CD4-positive, alpha-beta memory T cell (primary cell): ENCODE measurements at regions not wholly inside any gene's neighbourhood (a gene's known extent, or its start where the extent isn't known, plus 50 kb on each side); places are given as distances from the start of the nearest gene placed in this dataset.
"Not testable (repeated sequence)": the region's sequence is repeated elsewhere in the genome, so short reads cannot be mapped to it uniquely, and the experiment has no call there.

Source experiments
- CTCF ChIA-PET: fragments of 350-600 bp; sonication (Branson Sonifier 250); formaldehyde crosslinking; loops from one replicate; lab custom pipeline; 2021; ENCODE audit warnings: inconsistent platforms; ENCODE audit not compliant: partially characterized antibody; lab: Charles Lee
- POLR2A ChIA-PET: fragments of 350-600 bp; sonication (Branson Sonifier 250); formaldehyde crosslinking; loops from one replicate; lab custom pipeline; 2021; ENCODE audit not compliant: partially characterized antibody; lab: Charles Lee
- DNase-seq, 5 donors: peaks; one replicate each; pipeline versions ENCODE4 v3.0.0 to v3.0.0-alpha.2; 2020 to 2022; ENCODE audit warnings: mixed read lengths in 1 of 5
- H3K27ac ChIP-seq: one replicate; pipeline ENCODE4 v1.7.0; 2013; ENCODE audit warnings: low read depth, low read length
- H3K27me3 ChIP-seq: 2 replicates; pipeline ENCODE4 v1.7.0; 2013; ENCODE audit warnings: mild to moderate bottlenecking, low read length, moderate library complexity; ENCODE audit not compliant: insufficient read depth
- H3K36me3 ChIP-seq: 2 replicates; pipeline ENCODE4 v1.7.0; 2013; ENCODE audit warnings: mild to moderate bottlenecking, low read length, moderate library complexity; ENCODE audit not compliant: insufficient read depth
- H3K4me1 ChIP-seq: 2 replicates; pipeline ENCODE4 v1.7.0; 2013; ENCODE audit warnings: mild to moderate bottlenecking, low read length, moderate library complexity; ENCODE audit not compliant: insufficient read depth
- H3K4me3 ChIP-seq, 2 donors: one replicate each; pipeline ENCODE4 v1.7.0; 2013; ENCODE audit warnings: low read length in 2 of 2, mild to moderate bottlenecking in 1 of 2
- H3K9me3 ChIP-seq, 2 donors: one replicate each; pipeline ENCODE4 v1.7.0; 2013; ENCODE audit warnings: low read length in 2 of 2, control low read depth in 1 of 2; ENCODE audit not compliant: control insufficient read depth in 1 of 2
- H3K27ac Mint-ChIP-seq, 7 donors: one replicate each; pipeline ENCODE4 v1.8.0; 2020 to 2021; ENCODE audit warnings: mixed read lengths in 7 of 7, mild to moderate bottlenecking in 6 of 7, inconsistent platforms in 3 of 7, moderate library complexity in 3 of 7
- H3K27me3 Mint-ChIP-seq, 2 donors: one replicate each; pipeline ENCODE4 v1.8.0; 2020 to 2021; ENCODE audit warnings: mixed read lengths in 2 of 2
- H3K36me3 Mint-ChIP-seq, 2 donors: one replicate each; pipeline ENCODE4 v1.8.0; 2020 to 2021; ENCODE audit warnings: mixed read lengths in 2 of 2, inconsistent platforms in 1 of 2, mild to moderate bottlenecking in 1 of 2
- H3K4me1 Mint-ChIP-seq, 4 donors: one replicate each; pipeline ENCODE4 v1.8.0; 2020 to 2021; ENCODE audit warnings: mixed read lengths in 4 of 4, mild to moderate bottlenecking in 1 of 4
- H3K4me3 Mint-ChIP-seq, 8 donors: one replicate each; pipeline ENCODE4 v1.8.0; 2020 to 2021; ENCODE audit warnings: mixed read lengths in 8 of 8, mild to moderate bottlenecking in 7 of 8, moderate library complexity in 6 of 8, inconsistent platforms in 3 of 8
- H3K9me3 Mint-ChIP-seq, 8 donors: one replicate each; pipeline ENCODE4 v1.8.0; 2020 to 2021; ENCODE audit warnings: mixed read lengths in 8 of 8, mild to moderate bottlenecking in 5 of 8, inconsistent platforms in 3 of 8, moderate library complexity in 1 of 8
- intact Hi-C: fragments of 100-400 bp; cut with micrococcal nuclease; formaldehyde crosslinking; loops from one replicate; pipeline ENCODE4 v1.15.1; 2023

DNA sequence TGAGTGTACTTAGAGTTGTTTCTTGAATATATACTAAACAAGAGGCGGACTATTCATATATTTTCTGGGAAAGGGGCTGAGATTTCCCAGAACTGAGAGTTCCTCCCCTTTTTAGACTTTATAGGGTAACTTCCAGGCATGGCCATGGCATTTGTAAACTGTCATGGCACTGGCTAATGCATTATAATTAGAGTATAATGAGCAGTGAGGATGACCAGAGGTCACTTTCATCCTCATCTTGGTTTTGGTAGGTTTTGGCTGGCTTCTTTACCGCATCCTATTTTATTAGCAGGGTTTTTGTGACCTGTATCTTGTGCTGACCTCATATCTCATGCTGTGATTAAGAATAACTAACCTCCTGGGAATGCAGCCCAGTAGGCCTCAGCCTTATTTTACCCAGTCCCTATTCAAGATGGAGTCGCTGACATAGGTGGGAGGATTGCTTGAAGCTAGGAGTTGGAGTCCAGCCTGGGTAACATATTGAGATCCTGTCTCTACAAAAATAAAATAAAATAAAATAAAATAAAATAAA, 91.4 kb downstream of the MOBP start:
- no peak overlapping the region for H3K4me3 ChIP-seq
- no peaks in the 10 kb centered on the region for H3K9me3 ChIP-seq
- Mint-ChIP-seq H3K4me1 (no peaks in the 10 kb centered on the region), H3K9me3 (peaks cover 0 to 9% (median 3%) of the 10 kb centered on the region in 8 donors), H3K27me3 (peaks cover 0 to 2% of the 10 kb centered on the region in 2 donors), H3K4me3 (no peak overlapping the region), H3K36me3 (no peaks in the 10 kb centered on the region), H3K27ac (no peak overlapping the region)
- no peak for DNase-seq
- H3K4me1 ChIP-seq: no peaks in the 10 kb centered on the region
- H3K27ac ChIP-seq: no peak overlapping the region
- intact Hi-C loops: no loop called here
- ChIA-PET POLR2A (no interaction called here), CTCF (no interaction called here)
- H3K36me3 ChIP-seq: no peaks in the 10 kb centered on the region
- H3K27me3 ChIP-seq: no peaks in the 10 kb centered on the region

DNA sequence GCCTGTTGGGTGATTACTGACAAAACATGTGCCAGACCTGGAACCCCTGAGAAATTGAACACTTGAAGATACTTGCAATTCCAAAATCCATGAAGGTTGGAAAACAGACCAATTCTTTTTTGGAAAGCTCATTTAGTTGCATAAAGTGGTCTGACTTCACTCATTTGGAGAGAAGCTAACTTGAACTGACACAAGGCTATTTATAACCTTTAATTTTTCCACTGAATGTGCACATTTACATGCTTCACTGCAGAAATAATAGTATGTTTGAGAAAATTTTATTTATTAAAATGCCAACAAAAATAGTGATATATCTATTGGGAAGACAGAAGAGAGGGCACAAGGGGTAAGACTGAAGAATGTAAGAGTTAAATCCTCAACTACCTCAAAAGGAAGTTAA, 92.1 kb downstream of the MOBP start:
- Histone ChIP-seq H3K36me3 (no peaks in the 10 kb centered on the region), H3K9me3 (no peaks in the 10 kb centered on the region), H3K27me3 (no peaks in the 10 kb centered on the region), H3K27ac (no peak overlapping the region), H3K4me1 (no peaks in the 10 kb centered on the region), H3K4me3 (no peak overlapping the region)
- DNase-seq: no peak
- Mint-ChIP-seq H3K4me3 (no peak overlapping the region), H3K9me3 (peaks cover 0 to 4% (median 0%) of the 10 kb centered on the region in 8 donors), H3K36me3 (no peaks in the 10 kb centered on the region), H3K27me3 (peaks cover 0 to 2% of the 10 kb centered on the region in 2 donors), H3K4me1 (no peaks in the 10 kb centered on the region), H3K27ac (no peak overlapping the region)
- intact Hi-C loops: no loop called here
- ChIA-PET CTCF (no interaction called here), POLR2A (no interaction called here)

DNA sequence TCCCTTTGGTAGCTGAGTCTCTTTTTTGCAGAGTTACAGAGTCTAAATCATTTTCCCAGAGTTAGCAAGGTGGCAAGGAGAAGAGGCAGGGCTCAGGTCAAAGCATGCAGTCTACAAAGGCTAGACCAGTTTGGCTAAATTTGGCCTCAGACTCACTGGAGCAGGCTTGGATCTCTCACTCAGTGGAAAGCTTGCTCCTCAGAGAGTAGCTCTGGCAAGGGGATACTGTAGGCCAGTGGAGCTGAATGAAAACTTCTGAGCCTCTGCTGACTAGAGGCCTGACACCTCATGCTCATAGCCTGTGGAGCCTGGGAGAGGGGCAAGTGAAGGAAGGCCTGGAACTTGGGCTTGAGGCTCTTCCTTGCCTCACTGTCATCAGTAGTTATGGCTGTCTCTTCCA, 101.0 kb downstream of the MOBP start:
- Histone ChIP-seq H3K9me3 (no peaks in the 10 kb centered on the region), H3K4me3 (no peak overlapping the region), H3K27me3 (no peaks in the 10 kb centered on the region), H3K27ac (no peak overlapping the region), H3K4me1 (no peaks in the 10 kb centered on the region), H3K36me3 (no peaks in the 10 kb centered on the region)
- CTCF ChIA-PET: no interaction called here
- Mint-ChIP-seq H3K9me3 (peaks cover 0 to 3% (median 0%) of the 10 kb centered on the region in 8 donors), H3K27ac (no peak overlapping the region), H3K36me3 (no peaks in the 10 kb centered on the region), H3K27me3 (peaks cover 2 to 7% of the 10 kb centered on the region in 2 donors), H3K4me1 (no peaks in the 10 kb centered on the region), H3K4me3 (no peak overlapping the region)
- intact Hi-C loops: no loop called here
- POLR2A ChIA-PET: no interaction called here
- DNase-seq: no peak

DNA sequence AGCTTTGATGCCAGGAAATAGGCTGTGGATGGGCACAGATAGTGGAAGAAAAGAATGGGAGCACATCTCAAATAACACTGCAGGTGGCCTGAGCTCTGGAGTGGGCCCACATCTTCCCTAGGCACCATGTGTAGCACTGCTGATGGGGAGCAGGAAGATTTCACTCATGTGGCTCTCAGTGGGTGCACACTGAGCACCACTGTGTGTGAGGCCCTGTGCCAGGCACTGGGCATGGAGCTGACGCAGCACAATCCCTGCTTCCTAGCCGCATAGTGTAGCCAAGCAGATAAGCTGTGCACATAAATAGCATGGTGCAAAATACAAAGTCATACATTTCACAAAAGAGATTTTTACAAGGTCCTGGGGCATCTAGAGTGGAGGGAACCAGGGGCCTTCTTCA, 101.6 kb downstream of the MOBP start:
- no peaks in the 10 kb centered on the region for H3K36me3 ChIP-seq
- no peaks in the 10 kb centered on the region for H3K9me3 ChIP-seq
- H3K4me3 ChIP-seq: no peak overlapping the region
- no peaks in the 10 kb centered on the region for H3K36me3 Mint-ChIP-seq
- H3K27me3 Mint-ChIP-seq: peaks cover 2 to 7% of the 10 kb centered on the region in 2 donors
- CTCF ChIA-PET: no interaction called here
- H3K4me3 Mint-ChIP-seq: no peak overlapping the region
- H3K9me3 Mint-ChIP-seq: peaks cover 0 to 3% (median 0%) of the 10 kb centered on the region in 8 donors
- no peak overlapping the region for H3K27ac ChIP-seq
- POLR2A ChIA-PET: no interaction called here
- intact Hi-C loops: no loop called here
- no peaks in the 10 kb centered on the region for H3K4me1 Mint-ChIP-seq
- H3K27me3 ChIP-seq: no peaks in the 10 kb centered on the region
- no peak overlapping the region for H3K27ac Mint-ChIP-seq
- H3K4me1 ChIP-seq: no peaks in the 10 kb centered on the region
- DNase-seq: no peak

DNA sequence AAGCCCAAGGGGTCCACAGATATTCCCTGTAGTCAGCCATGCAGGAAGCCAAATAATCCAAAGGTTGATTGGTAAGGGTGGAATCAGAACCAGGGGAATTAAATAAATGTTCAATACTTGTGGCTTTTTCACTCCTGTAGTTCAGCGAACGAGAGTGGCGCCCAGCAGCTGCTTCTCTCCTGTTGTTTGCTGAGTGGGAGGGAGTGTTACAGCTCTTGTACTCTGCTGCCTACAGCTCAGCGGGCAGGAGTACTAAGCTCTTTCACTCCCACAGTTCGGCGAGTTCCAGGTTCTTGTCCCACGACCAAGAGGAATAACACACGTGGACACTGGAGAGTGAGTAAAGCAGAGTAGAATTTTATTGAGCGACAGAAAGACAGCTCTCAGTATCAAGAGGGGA, 105.9 kb downstream of the MOBP start:
- Histone ChIP-seq H3K4me1 (no peaks in the 10 kb centered on the region), H3K27me3 (no peaks in the 10 kb centered on the region), H3K4me3 (no peak overlapping the region), H3K36me3 (no peaks in the 10 kb centered on the region), H3K27ac (no peak overlapping the region), H3K9me3 (no peaks in the 10 kb centered on the region)
- POLR2A ChIA-PET: no interaction called here
- no peak for DNase-seq
- peaks cover 3 to 4% of the 10 kb centered on the region in 2 donors for H3K27me3 Mint-ChIP-seq
- H3K36me3 Mint-ChIP-seq: no peaks in the 10 kb centered on the region
- CTCF ChIA-PET: no interaction called here
- no peaks in the 10 kb centered on the region for H3K9me3 Mint-ChIP-seq
- no peak overlapping the region for H3K27ac Mint-ChIP-seq
- intact Hi-C loops: no loop called here
- H3K4me3 Mint-ChIP-seq: no peak overlapping the region
- H3K4me1 Mint-ChIP-seq: no peaks in the 10 kb centered on the region

GRCh38 chr3:39577541-39577940, 110.1 kb downstream of the MOBP start:
- peaks cover 0 to 6% (median 0%) of the 10 kb centered on the region in 8 donors for H3K9me3 Mint-ChIP-seq
- H3K27ac Mint-ChIP-seq: no peak overlapping the region
- CTCF ChIA-PET: interaction anchor here (0.9 kb wide), 1 partner anchor 22 kb away, joined by 3 read pairs; no protein-coding TSS in a partner anchor
- H3K27me3 Mint-ChIP-seq: peaks cover 5 to 13% of the 10 kb centered on the region in 2 donors
- no peaks in the 10 kb centered on the region for H3K9me3 ChIP-seq
- no peak overlapping the region for H3K27ac ChIP-seq
- H3K36me3 ChIP-seq: no peaks in the 10 kb centered on the region
- H3K36me3 Mint-ChIP-seq: no peaks in the 10 kb centered on the region
- POLR2A ChIA-PET: no interaction called here
- no peak overlapping the region for H3K4me3 ChIP-seq
- intact Hi-C loops: no loop called here
- H3K4me1 ChIP-seq: no peaks in the 10 kb centered on the region
- H3K4me1 Mint-ChIP-seq: no peaks in the 10 kb centered on the region
- DNase-seq: no peak
- H3K4me3 Mint-ChIP-seq: no peak overlapping the region
- no peaks in the 10 kb centered on the region for H3K27me3 ChIP-seq

DNA sequence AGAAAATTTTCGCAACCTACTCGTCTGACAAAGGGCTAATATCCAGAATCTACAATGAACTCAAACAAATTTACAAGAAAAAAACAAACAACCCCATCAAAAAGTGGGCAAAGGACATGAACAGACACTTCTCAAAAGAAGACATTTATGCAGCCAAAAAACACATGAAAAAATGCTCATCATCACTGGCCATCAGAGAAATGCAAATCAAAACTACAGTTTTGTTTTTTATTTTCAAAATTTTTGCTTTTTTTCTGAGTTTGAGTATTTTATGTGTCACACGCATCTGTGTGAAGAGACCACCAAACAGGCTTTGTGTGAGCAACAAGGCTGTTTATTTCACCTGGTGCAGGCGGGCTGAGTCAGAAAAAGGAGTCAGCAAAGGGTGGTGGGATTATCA, 118.7 kb downstream of the MOBP start:
- H3K4me1 ChIP-seq, intact Hi-C loops, H3K27ac Mint-ChIP-seq, H3K27me3 ChIP-seq, H3K4me3 Mint-ChIP-seq, POLR2A ChIA-PET, H3K4me3 ChIP-seq, H3K9me3 ChIP-seq, H3K9me3 Mint-ChIP-seq, CTCF ChIA-PET, H3K27ac ChIP-seq, DNase-seq, H3K36me3 Mint-ChIP-seq, H3K4me1 Mint-ChIP-seq, H3K36me3 ChIP-seq: not testable (repeated sequence)
- H3K27me3 Mint-ChIP-seq: peaks cover 11% of the 10 kb centered on the region in 2 donors

DNA sequence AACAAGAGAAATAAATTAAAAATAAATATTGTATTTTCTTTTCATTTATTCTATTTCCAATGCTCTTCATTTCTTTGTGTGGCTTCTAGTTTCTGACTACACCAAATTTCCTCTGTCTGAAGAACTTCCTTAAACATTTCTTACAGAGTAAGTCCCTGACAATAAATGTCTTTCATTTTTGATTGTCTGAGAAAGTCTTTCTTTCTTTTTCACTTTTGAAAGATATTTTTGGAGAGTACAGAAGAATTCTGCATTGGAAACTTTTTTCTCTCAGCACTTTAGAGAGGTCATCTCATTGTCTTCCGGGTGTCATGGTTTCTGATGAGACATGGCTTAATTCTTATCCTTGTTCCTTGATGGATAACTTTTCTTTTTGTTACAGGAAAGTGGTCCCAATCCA, 119.6 kb downstream of the MOBP start:
- intact Hi-C loops: no loop called here
- H3K27me3 Mint-ChIP-seq: peaks cover 3 to 11% of the 10 kb centered on the region in 2 donors
- H3K36me3 Mint-ChIP-seq: no peaks in the 10 kb centered on the region
- Histone ChIP-seq H3K4me3 (no peak overlapping the region), H3K36me3 (no peaks in the 10 kb centered on the region), H3K27me3 (no peaks in the 10 kb centered on the region), H3K27ac (no peak overlapping the region), H3K4me1 (no peaks in the 10 kb centered on the region), H3K9me3 (no peaks in the 10 kb centered on the region)
- no peak for DNase-seq
- CTCF ChIA-PET: no interaction called here
- no peak overlapping the region for H3K4me3 Mint-ChIP-seq
- H3K4me1 Mint-ChIP-seq: no peaks in the 10 kb centered on the region
- POLR2A ChIA-PET: no interaction called here
- H3K27ac Mint-ChIP-seq: no peak overlapping the region
- peaks cover 0 to 9% (median 3%) of the 10 kb centered on the region in 8 donors for H3K9me3 Mint-ChIP-seq
